ENCODE measurements at regions not wholly inside any gene's neighbourhood (a gene's known extent, or its start where the extent isn't known, plus 50 kb on each side); places are given as distances from the start of the nearest gene placed in this dataset.

GRCh38 chr9:108003526-108003925 lies 514.0 kb upstream of the KLF4 start:
- no peak for DNase-seq (ENCODE audit: low spot score, unreplicated experiment)
- no peak overlapping the region for H3K4me3 Mint-ChIP-seq (ENCODE audit: low read depth)
- TF ChIP-seq, protein P1, sequence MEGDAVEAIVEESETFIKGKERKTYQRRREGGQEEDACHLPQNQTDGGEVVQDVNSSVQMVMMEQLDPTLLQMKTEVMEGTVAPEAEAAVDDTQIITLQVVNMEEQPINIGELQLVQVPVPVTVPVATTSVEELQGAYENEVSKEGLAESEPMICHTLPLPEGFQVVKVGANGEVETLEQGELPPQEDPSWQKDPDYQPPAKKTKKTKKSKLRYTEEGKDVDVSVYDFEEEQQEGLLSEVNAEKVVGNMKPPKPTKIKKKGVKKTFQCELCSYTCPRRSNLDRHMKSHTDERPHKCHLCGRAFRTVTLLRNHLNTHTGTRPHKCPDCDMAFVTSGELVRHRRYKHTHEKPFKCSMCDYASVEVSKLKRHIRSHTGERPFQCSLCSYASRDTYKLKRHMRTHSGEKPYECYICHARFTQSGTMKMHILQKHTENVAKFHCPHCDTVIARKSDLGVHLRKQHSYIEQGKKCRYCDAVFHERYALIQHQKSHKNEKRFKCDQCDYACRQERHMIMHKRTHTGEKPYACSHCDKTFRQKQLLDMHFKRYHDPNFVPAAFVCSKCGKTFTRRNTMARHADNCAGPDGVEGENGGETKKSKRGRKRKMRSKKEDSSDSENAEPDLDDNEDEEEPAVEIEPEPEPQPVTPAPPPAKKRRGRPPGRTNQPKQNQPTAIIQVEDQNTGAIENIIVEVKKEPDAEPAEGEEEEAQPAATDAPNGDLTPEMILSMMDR (IDR thresholded peaks at IDR 0.05; ENCODE audit: unreplicated experiment): no peak
- H3K27ac Mint-ChIP-seq: no peak overlapping the region
- no peaks in the 10 kb centered on the region for H3K9me3 Mint-ChIP-seq (ENCODE audit: low read depth)
- peaks cover 3% of the 10 kb centered on the region for H3K4me1 Mint-ChIP-seq (ENCODE audit: low read depth)
- H3K27me3 Mint-ChIP-seq: peaks cover 89% of the 10 kb centered on the region
- no peaks in the 10 kb centered on the region for H3K36me3 Mint-ChIP-seq (ENCODE audit: insufficient read depth)

DNA sequence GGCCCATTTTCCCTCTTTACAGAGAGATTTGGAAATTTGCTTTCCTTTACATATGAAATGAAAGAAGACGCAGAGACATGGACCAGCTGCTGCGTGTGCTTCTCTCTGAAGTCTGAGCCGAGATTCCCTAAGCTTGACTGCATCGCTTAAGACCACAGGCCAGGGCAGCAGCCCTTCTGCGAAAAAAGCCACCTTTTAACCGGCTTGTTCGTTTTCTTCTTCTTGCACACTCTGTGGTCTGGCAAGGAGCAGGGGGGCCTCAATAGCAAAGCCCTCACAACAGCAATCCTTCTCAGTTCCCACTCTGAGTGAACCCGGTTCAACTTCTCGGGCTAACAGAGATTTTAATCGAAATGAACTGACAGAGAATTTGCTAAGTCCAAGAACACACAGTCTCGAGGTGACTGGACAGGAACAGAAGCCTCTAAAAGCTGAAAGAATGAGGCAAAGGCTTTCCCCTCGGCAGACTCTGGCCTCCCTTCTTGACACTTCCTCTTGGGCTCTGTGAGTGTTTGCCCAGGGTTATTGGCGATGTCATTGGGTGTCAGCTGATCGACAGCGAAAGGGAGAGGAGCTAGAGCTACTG lies 512.9 kb upstream of the KLF4 start:
- no peak overlapping the region for H3K27ac Mint-ChIP-seq
- TF ChIP-seq, protein P1 (IDR thresholded peaks at IDR 0.05; ENCODE audit: unreplicated experiment): no peak
- H3K36me3 Mint-ChIP-seq (ENCODE audit: insufficient read depth): no peaks in the 10 kb centered on the region
- H3K4me3 Mint-ChIP-seq (ENCODE audit: low read depth): no peak overlapping the region
- H3K9me3 Mint-ChIP-seq (ENCODE audit: low read depth): no peaks in the 10 kb centered on the region
- peaks cover 90% of the 10 kb centered on the region for H3K27me3 Mint-ChIP-seq
- no peak for DNase-seq (ENCODE audit: low spot score, unreplicated experiment)
- peaks cover 3% of the 10 kb centered on the region for H3K4me1 Mint-ChIP-seq (ENCODE audit: low read depth)

GRCh38 chr9:108001237-108001636 lies 511.7 kb upstream of the KLF4 start:
- Mint-ChIP-seq H3K27ac (no peak overlapping the region), H3K9me3 (ENCODE audit: low read depth) (no peaks in the 10 kb centered on the region), H3K4me1 (ENCODE audit: low read depth) (peaks cover 3% of the 10 kb centered on the region), H3K4me3 (ENCODE audit: low read depth) (no peak overlapping the region), H3K27me3 (peaks cover 86% of the 10 kb centered on the region), H3K36me3 (ENCODE audit: insufficient read depth) (no peaks in the 10 kb centered on the region)
- TF ChIP-seq, protein P1 (IDR thresholded peaks at IDR 0.05; ENCODE audit: unreplicated experiment): no peak
- no peak for DNase-seq (ENCODE audit: low spot score, unreplicated experiment)

GRCh38 chr9:107999890-108000289 lies 510.3 kb upstream of the KLF4 start:
- peaks cover 82% of the 10 kb centered on the region for H3K27me3 Mint-ChIP-seq
- TF ChIP-seq, protein P1 (IDR thresholded peaks at IDR 0.05; ENCODE audit: unreplicated experiment): no peak
- H3K9me3 Mint-ChIP-seq (ENCODE audit: low read depth): no peaks in the 10 kb centered on the region
- H3K4me1 Mint-ChIP-seq (ENCODE audit: low read depth): peaks cover 3% of the 10 kb centered on the region
- H3K4me3 Mint-ChIP-seq (ENCODE audit: low read depth): no peak overlapping the region
- H3K27ac Mint-ChIP-seq: no peak overlapping the region
- DNase-seq (ENCODE audit: low spot score, unreplicated experiment): no peak
- no peaks in the 10 kb centered on the region for H3K36me3 Mint-ChIP-seq (ENCODE audit: insufficient read depth)

GRCh38 chr9:107999011-107999410 lies 509.4 kb upstream of the KLF4 start:
- peaks cover 3% of the 10 kb centered on the region for H3K4me1 Mint-ChIP-seq (ENCODE audit: low read depth)
- no peak overlapping the region for H3K4me3 Mint-ChIP-seq (ENCODE audit: low read depth)
- no peak for DNase-seq (ENCODE audit: low spot score, unreplicated experiment)
- TF ChIP-seq, protein P1 (IDR thresholded peaks at IDR 0.05; ENCODE audit: unreplicated experiment): no peak
- no peak overlapping the region for H3K27ac Mint-ChIP-seq
- H3K36me3 Mint-ChIP-seq (ENCODE audit: insufficient read depth): no peaks in the 10 kb centered on the region
- H3K9me3 Mint-ChIP-seq (ENCODE audit: low read depth): no peaks in the 10 kb centered on the region
- H3K27me3 Mint-ChIP-seq: peaks cover 83% of the 10 kb centered on the region
